Gastroesophageal sphincter (tissue), 3 donors: ENCODE measurements at regions not wholly inside any gene's neighbourhood (a gene's known extent, or its start where the extent isn't known, plus 50 kb on each side); places are given as distances from the start of the nearest gene placed in this dataset.

Experiments
- EP300 ChIP-seq: sonication (generic); formaldehyde crosslinking; IDR thresholded peaks from one replicate; pipeline ENCODE4 v1.6.1; 2017; ENCODE audit warnings: antibody characterized with exemption, mild to moderate bottlenecking
- POLR2A ChIP-seq, 2 donors: fragments of 450-650 bp; IDR thresholded peaks; one replicate each; pipeline ENCODE4 v1.6.1; 2017; ENCODE audit warnings: antibody characterized with exemption in 2 of 2, mild to moderate bottlenecking in 2 of 2, moderate library complexity in 1 of 2
- POLR2AphosphoS5 ChIP-seq: sonication (generic); formaldehyde crosslinking; IDR thresholded peaks from one replicate; pipeline ENCODE4 v1.6.1; 2017; ENCODE audit warnings: antibody characterized with exemption
- TF ChIP-seq, protein P1 (sequence below), 4 experiments: fragments of 200-600 bp in 2 of 4; fragments of 450-650 bp in 2 of 4; sonication (generic) in 1 of 4; IDR thresholded peaks; one replicate each; pipeline ENCODE4 v1.5.1; 2017 to 2019; ENCODE audit warnings: antibody characterized with exemption in 4 of 4, mild to moderate bottlenecking in 2 of 4, moderate library complexity in 2 of 4

- TF ChIP-seq, protein P1, sequence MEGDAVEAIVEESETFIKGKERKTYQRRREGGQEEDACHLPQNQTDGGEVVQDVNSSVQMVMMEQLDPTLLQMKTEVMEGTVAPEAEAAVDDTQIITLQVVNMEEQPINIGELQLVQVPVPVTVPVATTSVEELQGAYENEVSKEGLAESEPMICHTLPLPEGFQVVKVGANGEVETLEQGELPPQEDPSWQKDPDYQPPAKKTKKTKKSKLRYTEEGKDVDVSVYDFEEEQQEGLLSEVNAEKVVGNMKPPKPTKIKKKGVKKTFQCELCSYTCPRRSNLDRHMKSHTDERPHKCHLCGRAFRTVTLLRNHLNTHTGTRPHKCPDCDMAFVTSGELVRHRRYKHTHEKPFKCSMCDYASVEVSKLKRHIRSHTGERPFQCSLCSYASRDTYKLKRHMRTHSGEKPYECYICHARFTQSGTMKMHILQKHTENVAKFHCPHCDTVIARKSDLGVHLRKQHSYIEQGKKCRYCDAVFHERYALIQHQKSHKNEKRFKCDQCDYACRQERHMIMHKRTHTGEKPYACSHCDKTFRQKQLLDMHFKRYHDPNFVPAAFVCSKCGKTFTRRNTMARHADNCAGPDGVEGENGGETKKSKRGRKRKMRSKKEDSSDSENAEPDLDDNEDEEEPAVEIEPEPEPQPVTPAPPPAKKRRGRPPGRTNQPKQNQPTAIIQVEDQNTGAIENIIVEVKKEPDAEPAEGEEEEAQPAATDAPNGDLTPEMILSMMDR (IDR thresholded peaks at IDR 0.05) = no peak
- TF ChIP-seq POLR2A (IDR thresholded peaks at IDR 0.05) (no peak), EP300 (no peak), POLR2AphosphoS5 (no peak)
Observed at GRCh38 chr13:40404407-40404806, 262.0 kb downstream of the FOXO1 start.
